Chondrocyte (in vitro differentiated cells): ENCODE measurements at regions not wholly inside any gene's neighbourhood (a gene's known extent, or its start where the extent isn't known, plus 50 kb on each side); places are given as distances from the start of the nearest gene placed in this dataset.

Experiments used
- DNase-seq: peaks from one replicate; pipeline ENCODE4 v3.0.0; 2021; ENCODE audit warnings: mixed read lengths, low spot score
- H3K27ac Mint-ChIP-seq: one replicate; pipeline ENCODE4 v1.8.0; 2021; ENCODE audit warnings: mild to moderate bottlenecking, moderate library complexity, mixed read lengths; ENCODE audit not compliant: unreplicated experiment
- H3K27me3 Mint-ChIP-seq: 2 replicates; pipeline ENCODE4 v1.8.0; 2021; ENCODE audit warnings: low read depth, mixed read lengths
- H3K36me3 Mint-ChIP-seq: 2 replicates; pipeline ENCODE4 v1.8.0; 2021; ENCODE audit warnings: low read depth, mixed read lengths
- H3K4me1 Mint-ChIP-seq: 2 replicates; pipeline ENCODE4 v1.8.0; 2021; ENCODE audit warnings: low read depth, mild to moderate bottlenecking, mixed read lengths
- H3K4me3 Mint-ChIP-seq: one replicate; pipeline ENCODE4 v1.8.0; 2021; ENCODE audit warnings: mild to moderate bottlenecking, moderate library complexity, mixed read lengths; ENCODE audit not compliant: unreplicated experiment
- H3K9me3 Mint-ChIP-seq: 2 replicates; pipeline ENCODE4 v1.8.0; 2021; ENCODE audit warnings: low read depth, mixed read lengths
- CTCF ChIP-seq: fragments of 200-600 bp; sonication (generic); IDR thresholded peaks from 2 replicates; pipeline ENCODE4 v1.5.0; 2021; ENCODE audit warnings: antibody characterized with exemption, mild to moderate bottlenecking, moderate library complexity

DNA sequence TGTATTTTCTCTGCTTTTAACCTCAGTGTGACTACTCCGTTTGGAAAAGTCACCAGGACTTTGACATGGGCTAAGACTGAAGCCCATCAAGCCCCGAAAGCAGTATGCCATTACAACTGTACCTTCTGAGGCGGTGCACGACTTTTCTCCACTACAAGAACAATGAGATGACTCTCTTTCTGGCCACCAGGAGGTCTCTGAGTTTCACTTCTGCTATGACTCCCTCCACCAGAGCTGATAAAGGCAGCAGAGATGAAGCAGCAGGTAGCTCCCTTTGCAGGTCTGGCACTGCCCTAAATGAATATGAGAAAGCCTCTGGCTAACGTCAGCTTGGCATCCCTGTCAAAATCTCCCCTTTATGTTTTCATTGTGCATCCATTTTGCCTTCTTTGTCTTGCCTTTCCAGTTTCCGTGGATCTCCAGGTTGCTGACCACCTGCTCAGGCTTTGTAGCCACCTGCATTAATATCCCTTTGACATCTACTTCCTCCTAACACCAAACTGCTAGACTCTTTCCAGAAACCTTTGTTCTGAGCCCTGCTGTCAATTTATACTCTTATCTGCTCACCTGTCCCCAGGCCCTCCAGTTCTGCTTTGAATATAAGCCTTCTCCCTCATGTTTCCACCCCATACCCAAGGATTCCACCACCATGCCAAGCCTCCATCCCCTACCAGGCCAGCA, 221.7 kb downstream of the ZNF608 start:
- H3K27ac Mint-ChIP-seq, result no peak overlapping the region
- no peaks in the 10 kb centered on the region for H3K9me3 Mint-ChIP-seq
- TF ChIP-seq CTCF, result no peak
- DNase-seq, result no peak
- peaks cover 13% of the 10 kb centered on the region for H3K4me1 Mint-ChIP-seq
- H3K36me3 Mint-ChIP-seq, result peaks cover 3% of the 10 kb centered on the region
- H3K27me3 Mint-ChIP-seq, result peaks cover 6% of the 10 kb centered on the region
- H3K4me3 Mint-ChIP-seq, result no peak overlapping the region

- H3K27me3 Mint-ChIP-seq, result peaks cover 6% of the 10 kb centered on the region
- peaks cover 20% of the 10 kb centered on the region for H3K4me1 Mint-ChIP-seq
- H3K9me3 Mint-ChIP-seq, result no peaks in the 10 kb centered on the region
- no peak for TF ChIP-seq CTCF
- H3K4me3 Mint-ChIP-seq, result no peak overlapping the region
- H3K27ac Mint-ChIP-seq, result no peak overlapping the region
- DNase-seq, result no peak
- peaks cover 3% of the 10 kb centered on the region for H3K36me3 Mint-ChIP-seq
Measured at GRCh38 chr5:124523897-124524296, 222.5 kb downstream of the ZNF608 start.

DNA sequence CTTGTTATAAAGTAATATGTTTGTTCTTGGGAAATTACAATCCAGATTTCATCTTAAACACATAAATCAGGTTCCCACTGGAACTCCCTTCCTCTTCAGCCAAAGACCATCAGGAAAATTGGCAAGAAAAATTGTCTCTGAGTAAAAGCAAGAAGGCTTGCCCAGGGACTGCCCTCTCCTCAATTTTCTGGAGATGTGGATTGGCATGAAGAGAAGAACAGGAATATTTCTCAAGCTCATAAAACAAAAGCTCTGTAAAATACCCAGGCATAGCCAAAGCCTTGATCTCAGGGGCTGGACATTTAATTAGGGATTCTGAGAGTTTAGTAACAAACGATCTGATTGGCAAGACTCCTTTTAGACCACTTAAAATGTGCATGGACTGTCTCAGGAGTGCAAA, 223.4 kb downstream of the ZNF608 start:
- peaks cover 3% of the 10 kb centered on the region for H3K36me3 Mint-ChIP-seq
- peaks cover 28% of the 10 kb centered on the region for H3K4me1 Mint-ChIP-seq
- no peak for TF ChIP-seq CTCF
- H3K27me3 Mint-ChIP-seq, result peaks cover 6% of the 10 kb centered on the region
- DNase-seq, result no peak
- no peak overlapping the region for H3K27ac Mint-ChIP-seq
- no peak overlapping the region for H3K4me3 Mint-ChIP-seq
- no peaks in the 10 kb centered on the region for H3K9me3 Mint-ChIP-seq

GRCh38 chr5:124521461-124522230, 224.8 kb downstream of the ZNF608 start:
- DNase-seq, result no peak
- Mint-ChIP-seq H3K27ac (no peak overlapping the region), H3K36me3 (peaks cover 3% of the 10 kb centered on the region), H3K4me1 (peaks cover 26% of the 10 kb centered on the region), H3K27me3 (peaks cover 6% of the 10 kb centered on the region), H3K4me3 (no peak overlapping the region), H3K9me3 (no peaks in the 10 kb centered on the region)
- no peak for TF ChIP-seq CTCF

DNA sequence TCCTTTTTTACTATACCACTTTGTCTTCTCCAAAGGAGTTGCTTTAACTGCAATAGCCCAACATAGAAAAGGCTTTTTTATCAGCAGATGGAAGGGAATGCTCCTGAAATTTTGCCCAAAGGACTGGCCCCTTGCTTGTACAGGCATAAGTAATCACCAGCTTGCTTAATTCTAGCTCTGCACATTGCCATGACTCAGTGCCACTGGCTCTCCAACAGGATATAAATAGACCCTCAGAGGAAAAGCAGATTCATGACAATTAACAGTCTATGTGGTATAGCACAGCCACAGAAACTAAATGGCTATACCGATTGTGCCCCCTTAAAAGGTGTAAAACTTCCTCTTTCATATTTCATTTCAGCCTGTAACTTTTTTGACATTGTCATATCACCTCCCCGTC, 227.0 kb downstream of the ZNF608 start:
- no peak for DNase-seq
- H3K9me3 Mint-ChIP-seq, result no peaks in the 10 kb centered on the region
- TF ChIP-seq CTCF, result no peak
- H3K27ac Mint-ChIP-seq, result no peak overlapping the region
- no peak overlapping the region for H3K4me3 Mint-ChIP-seq
- H3K27me3 Mint-ChIP-seq, result peaks cover 6% of the 10 kb centered on the region
- peaks cover 3% of the 10 kb centered on the region for H3K36me3 Mint-ChIP-seq
- peaks cover 42% of the 10 kb centered on the region for H3K4me1 Mint-ChIP-seq
